SK-N-MC (cell line): ENCODE measurements at regions not wholly inside any gene's neighbourhood (a gene's known extent, or its start where the extent isn't known, plus 50 kb on each side); places are given as distances from the start of the nearest gene placed in this dataset.

Source experiments
- EZH2 ChIP-seq: fragments of 200-600 bp; sonication (generic); IDR thresholded peaks from one replicate; pipeline ENCODE4 v1.6.1; 2017; ENCODE audit warnings: antibody characterized with exemption
- FOXP2 ChIP-seq: optimal IDR thresholded peaks from 2 replicates; pipeline ENCODE3; 2011; ENCODE audit warnings: mild to moderate bottlenecking, moderate library complexity; ENCODE audit not compliant: insufficient read depth; ENCODE audit errors: extremely low read length, control extremely low read depth
- POLR2AphosphoS5 ChIP-seq: IDR thresholded peaks from 2 replicates; pipeline ENCODE4 v1.6.1; 2012; ENCODE audit warnings: mild to moderate bottlenecking, low read depth, low read length, borderline replicate concordance

DNA sequence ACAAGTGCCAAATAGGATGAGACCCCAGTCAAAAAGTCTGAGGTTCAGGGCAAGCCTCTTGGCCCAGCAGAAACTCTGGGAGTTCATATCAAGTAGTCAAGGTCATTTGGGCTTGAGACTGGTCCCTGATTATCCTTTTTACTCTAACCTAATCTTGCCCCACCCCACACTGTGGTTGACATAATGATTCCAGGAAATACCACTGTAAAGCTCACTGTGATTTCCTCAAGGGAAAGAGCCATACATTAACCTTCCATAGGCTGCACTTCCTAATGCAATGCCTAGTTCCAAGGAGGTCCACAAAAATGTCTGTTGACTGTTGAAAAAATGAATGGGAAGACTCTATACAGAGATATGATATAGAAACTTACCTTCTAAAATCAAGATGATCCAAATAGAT lies 52.9 kb upstream of the CHCHD3 start:
- TF ChIP-seq EZH2 = no peak
- no peak for TF ChIP-seq POLR2AphosphoS5
- no peak for TF ChIP-seq FOXP2
